WTC11 (cell line): ENCODE measurements at regions not wholly inside any gene's neighbourhood (a gene's known extent, or its start where the extent isn't known, plus 50 kb on each side); places are given as distances from the start of the nearest gene placed in this dataset.

Source experiments
- E2F1 ChIP-seq: sonication (generic); formaldehyde crosslinking; IDR thresholded peaks from 2 replicates; pipeline ENCODE4 v1.8.0; 2022; ENCODE audit warnings: mild to moderate bottlenecking, missing genetic modification reagents
- ETV6 ChIP-seq: sonication (generic); formaldehyde crosslinking; IDR thresholded peaks from 2 replicates; pipeline ENCODE4 v1.8.1; 2022; ENCODE audit warnings: mild to moderate bottlenecking, missing genetic modification reagents
- JUN ChIP-seq: sonication (generic); formaldehyde crosslinking; IDR thresholded peaks from 2 replicates; pipeline ENCODE4 v1.8.0; 2023; ENCODE audit warnings: mild to moderate bottlenecking, missing genetic modification reagents
- MYBL2 ChIP-seq: sonication (generic); formaldehyde crosslinking; IDR thresholded peaks from 2 replicates; pipeline ENCODE4 v1.8.1; 2023; ENCODE audit warnings: mild to moderate bottlenecking, moderate library complexity, missing genetic modification reagents
- NFYB ChIP-seq: sonication (generic); formaldehyde crosslinking; conservative IDR thresholded peaks from 2 replicates; pipeline ENCODE4 v1.8.0; 2022; ENCODE audit warnings: low read depth, missing genetic modification reagents
- SP1 ChIP-seq: sonication (generic); formaldehyde crosslinking; conservative IDR thresholded peaks from 2 replicates; pipeline ENCODE4 v1.8.1; 2022; ENCODE audit warnings: missing genetic modification reagents
- TF ChIP-seq, protein P1 (sequence below): fragments of 250-450 bp; sonication (Bioruptor Pico); IDR thresholded peaks from 2 replicates; pipeline ENCODE4 v1.9.0; 2021; ENCODE audit warnings: mild to moderate bottlenecking, borderline replicate concordance
- TF ChIP-seq, protein P2 (sequence below): sonication (generic); formaldehyde crosslinking; IDR thresholded peaks from 2 replicates; pipeline ENCODE4 v1.8.1; 2023; ENCODE audit warnings: mild to moderate bottlenecking, missing genetic modification reagents, moderate library complexity
- TF ChIP-seq, protein P3 (sequence below): fragments of 200-600 bp; IDR thresholded peaks from 2 replicates; pipeline ENCODE4 v1.8.0; 2022; ENCODE audit warnings: antibody characterized with exemption
- TF ChIP-seq, protein P4 (sequence below): sonication (generic); formaldehyde crosslinking; IDR thresholded peaks from 2 replicates; pipeline ENCODE4 v1.8.0; 2023; ENCODE audit warnings: missing genetic modification reagents, mild to moderate bottlenecking, borderline replicate concordance

- TF ChIP-seq, protein P1, sequence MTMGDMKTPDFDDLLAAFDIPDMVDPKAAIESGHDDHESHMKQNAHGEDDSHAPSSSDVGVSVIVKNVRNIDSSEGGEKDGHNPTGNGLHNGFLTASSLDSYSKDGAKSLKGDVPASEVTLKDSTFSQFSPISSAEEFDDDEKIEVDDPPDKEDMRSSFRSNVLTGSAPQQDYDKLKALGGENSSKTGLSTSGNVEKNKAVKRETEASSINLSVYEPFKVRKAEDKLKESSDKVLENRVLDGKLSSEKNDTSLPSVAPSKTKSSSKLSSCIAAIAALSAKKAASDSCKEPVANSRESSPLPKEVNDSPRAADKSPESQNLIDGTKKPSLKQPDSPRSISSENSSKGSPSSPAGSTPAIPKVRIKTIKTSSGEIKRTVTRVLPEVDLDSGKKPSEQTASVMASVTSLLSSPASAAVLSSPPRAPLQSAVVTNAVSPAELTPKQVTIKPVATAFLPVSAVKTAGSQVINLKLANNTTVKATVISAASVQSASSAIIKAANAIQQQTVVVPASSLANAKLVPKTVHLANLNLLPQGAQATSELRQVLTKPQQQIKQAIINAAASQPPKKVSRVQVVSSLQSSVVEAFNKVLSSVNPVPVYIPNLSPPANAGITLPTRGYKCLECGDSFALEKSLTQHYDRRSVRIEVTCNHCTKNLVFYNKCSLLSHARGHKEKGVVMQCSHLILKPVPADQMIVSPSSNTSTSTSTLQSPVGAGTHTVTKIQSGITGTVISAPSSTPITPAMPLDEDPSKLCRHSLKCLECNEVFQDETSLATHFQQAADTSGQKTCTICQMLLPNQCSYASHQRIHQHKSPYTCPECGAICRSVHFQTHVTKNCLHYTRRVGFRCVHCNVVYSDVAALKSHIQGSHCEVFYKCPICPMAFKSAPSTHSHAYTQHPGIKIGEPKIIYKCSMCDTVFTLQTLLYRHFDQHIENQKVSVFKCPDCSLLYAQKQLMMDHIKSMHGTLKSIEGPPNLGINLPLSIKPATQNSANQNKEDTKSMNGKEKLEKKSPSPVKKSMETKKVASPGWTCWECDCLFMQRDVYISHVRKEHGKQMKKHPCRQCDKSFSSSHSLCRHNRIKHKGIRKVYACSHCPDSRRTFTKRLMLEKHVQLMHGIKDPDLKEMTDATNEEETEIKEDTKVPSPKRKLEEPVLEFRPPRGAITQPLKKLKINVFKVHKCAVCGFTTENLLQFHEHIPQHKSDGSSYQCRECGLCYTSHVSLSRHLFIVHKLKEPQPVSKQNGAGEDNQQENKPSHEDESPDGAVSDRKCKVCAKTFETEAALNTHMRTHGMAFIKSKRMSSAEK: no peak
- TF ChIP-seq, protein P2, sequence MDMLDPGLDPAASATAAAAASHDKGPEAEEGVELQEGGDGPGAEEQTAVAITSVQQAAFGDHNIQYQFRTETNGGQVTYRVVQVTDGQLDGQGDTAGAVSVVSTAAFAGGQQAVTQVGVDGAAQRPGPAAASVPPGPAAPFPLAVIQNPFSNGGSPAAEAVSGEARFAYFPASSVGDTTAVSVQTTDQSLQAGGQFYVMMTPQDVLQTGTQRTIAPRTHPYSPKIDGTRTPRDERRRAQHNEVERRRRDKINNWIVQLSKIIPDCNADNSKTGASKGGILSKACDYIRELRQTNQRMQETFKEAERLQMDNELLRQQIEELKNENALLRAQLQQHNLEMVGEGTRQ: no peak
- TF ChIP-seq ETV6 (CRISPR knock-in tag) (no peak), NFYB (CRISPR knock-in tag) (no peak), MYBL2 (CRISPR knock-in tag) (no peak), JUN (CRISPR knock-in tag) (no peak), E2F1 (CRISPR knock-in tag) (no peak), SP1 (CRISPR knock-in tag) (no peak)
- TF ChIP-seq, protein P3, sequence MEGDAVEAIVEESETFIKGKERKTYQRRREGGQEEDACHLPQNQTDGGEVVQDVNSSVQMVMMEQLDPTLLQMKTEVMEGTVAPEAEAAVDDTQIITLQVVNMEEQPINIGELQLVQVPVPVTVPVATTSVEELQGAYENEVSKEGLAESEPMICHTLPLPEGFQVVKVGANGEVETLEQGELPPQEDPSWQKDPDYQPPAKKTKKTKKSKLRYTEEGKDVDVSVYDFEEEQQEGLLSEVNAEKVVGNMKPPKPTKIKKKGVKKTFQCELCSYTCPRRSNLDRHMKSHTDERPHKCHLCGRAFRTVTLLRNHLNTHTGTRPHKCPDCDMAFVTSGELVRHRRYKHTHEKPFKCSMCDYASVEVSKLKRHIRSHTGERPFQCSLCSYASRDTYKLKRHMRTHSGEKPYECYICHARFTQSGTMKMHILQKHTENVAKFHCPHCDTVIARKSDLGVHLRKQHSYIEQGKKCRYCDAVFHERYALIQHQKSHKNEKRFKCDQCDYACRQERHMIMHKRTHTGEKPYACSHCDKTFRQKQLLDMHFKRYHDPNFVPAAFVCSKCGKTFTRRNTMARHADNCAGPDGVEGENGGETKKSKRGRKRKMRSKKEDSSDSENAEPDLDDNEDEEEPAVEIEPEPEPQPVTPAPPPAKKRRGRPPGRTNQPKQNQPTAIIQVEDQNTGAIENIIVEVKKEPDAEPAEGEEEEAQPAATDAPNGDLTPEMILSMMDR: no peak
- TF ChIP-seq, protein P4, sequence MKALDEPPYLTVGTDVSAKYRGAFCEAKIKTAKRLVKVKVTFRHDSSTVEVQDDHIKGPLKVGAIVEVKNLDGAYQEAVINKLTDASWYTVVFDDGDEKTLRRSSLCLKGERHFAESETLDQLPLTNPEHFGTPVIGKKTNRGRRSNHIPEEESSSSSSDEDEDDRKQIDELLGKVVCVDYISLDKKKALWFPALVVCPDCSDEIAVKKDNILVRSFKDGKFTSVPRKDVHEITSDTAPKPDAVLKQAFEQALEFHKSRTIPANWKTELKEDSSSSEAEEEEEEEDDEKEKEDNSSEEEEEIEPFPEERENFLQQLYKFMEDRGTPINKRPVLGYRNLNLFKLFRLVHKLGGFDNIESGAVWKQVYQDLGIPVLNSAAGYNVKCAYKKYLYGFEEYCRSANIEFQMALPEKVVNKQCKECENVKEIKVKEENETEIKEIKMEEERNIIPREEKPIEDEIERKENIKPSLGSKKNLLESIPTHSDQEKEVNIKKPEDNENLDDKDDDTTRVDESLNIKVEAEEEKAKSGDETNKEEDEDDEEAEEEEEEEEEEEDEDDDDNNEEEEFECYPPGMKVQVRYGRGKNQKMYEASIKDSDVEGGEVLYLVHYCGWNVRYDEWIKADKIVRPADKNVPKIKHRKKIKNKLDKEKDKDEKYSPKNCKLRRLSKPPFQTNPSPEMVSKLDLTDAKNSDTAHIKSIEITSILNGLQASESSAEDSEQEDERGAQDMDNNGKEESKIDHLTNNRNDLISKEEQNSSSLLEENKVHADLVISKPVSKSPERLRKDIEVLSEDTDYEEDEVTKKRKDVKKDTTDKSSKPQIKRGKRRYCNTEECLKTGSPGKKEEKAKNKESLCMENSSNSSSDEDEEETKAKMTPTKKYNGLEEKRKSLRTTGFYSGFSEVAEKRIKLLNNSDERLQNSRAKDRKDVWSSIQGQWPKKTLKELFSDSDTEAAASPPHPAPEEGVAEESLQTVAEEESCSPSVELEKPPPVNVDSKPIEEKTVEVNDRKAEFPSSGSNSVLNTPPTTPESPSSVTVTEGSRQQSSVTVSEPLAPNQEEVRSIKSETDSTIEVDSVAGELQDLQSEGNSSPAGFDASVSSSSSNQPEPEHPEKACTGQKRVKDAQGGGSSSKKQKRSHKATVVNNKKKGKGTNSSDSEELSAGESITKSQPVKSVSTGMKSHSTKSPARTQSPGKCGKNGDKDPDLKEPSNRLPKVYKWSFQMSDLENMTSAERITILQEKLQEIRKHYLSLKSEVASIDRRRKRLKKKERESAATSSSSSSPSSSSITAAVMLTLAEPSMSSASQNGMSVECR: no peak
Measured at GRCh38 chr5:29508131-29508530, 1685.4 kb upstream of the CDH6 start.
